OCI-LY1 (cell line): ENCODE measurements at regions not wholly inside any gene's neighbourhood (a gene's known extent, or its start where the extent isn't known, plus 50 kb on each side); places are given as distances from the start of the nearest gene placed in this dataset.

Experiments
- H2AFZ ChIP-seq: fragments of 200-600 bp; sonication (generic), shearing (Covaris generic); 2 replicates; pipeline ENCODE4 v1.6.0; 2014; ENCODE audit warnings: antibody characterized with exemption, mild to moderate bottlenecking, low read length
- H3F3A ChIP-seq: fragments of 200-600 bp; sonication (generic), shearing (Covaris generic); 2 replicates; pipeline ENCODE4 v1.6.0; 2014; ENCODE audit warnings: mild to moderate bottlenecking, antibody characterized with exemption, low read length, moderate library complexity; ENCODE audit not compliant: insufficient read depth
- H3K27ac ChIP-seq: fragments of 200-600 bp; sonication (generic); 2 replicates; pipeline ENCODE4 v1.5.1; 2014; ENCODE audit warnings: low read length, mixed run types, mild to moderate bottlenecking, low read depth; ENCODE audit not compliant: poor library complexity, severe bottlenecking
- H3K27me3 ChIP-seq: fragments of 200-600 bp; sonication (generic); 2 replicates; pipeline ENCODE4 v1.6.0; 2014; ENCODE audit warnings: antibody characterized with exemption, mild to moderate bottlenecking, low read length, moderate library complexity; ENCODE audit not compliant: insufficient read depth
- H3K36me3 ChIP-seq: fragments of 200-600 bp; sonication (generic); 2 replicates; pipeline ENCODE4 v1.6.1; 2014; ENCODE audit warnings: mild to moderate bottlenecking, antibody characterized with exemption, low read length, moderate library complexity, mixed read lengths; ENCODE audit not compliant: insufficient read depth
- H3K4me1 ChIP-seq: fragments of 200-600 bp; sonication (generic); 2 replicates; pipeline ENCODE4 v1.5.1; 2014; ENCODE audit warnings: mild to moderate bottlenecking, low read length, moderate library complexity; ENCODE audit not compliant: insufficient read depth, severe bottlenecking
- H3K4me2 ChIP-seq: fragments of 200-600 bp; sonication (generic), shearing (Covaris generic); 2 replicates; pipeline ENCODE4 v1.6.1; 2014; ENCODE audit warnings: low read length
- H3K4me3 ChIP-seq: fragments of 200-600 bp; sonication (generic); 2 replicates; pipeline ENCODE4 v1.5.1; 2014; ENCODE audit warnings: low read length, low read depth, mild to moderate bottlenecking, mixed read lengths; ENCODE audit not compliant: poor library complexity, severe bottlenecking
- H3K79me2 ChIP-seq: fragments of 200-600 bp; shearing (Covaris generic); 2 replicates; pipeline ENCODE4 v1.6.1; 2016; ENCODE audit warnings: mixed run types, low read length, mixed read lengths; ENCODE audit not compliant: insufficient read depth
- H3K9ac ChIP-seq: fragments of 200-600 bp; sonication (generic), shearing (Covaris generic); 2 replicates; pipeline ENCODE4 v1.6.1; 2014; ENCODE audit warnings: mild to moderate bottlenecking, low read length, mixed read lengths
- H3K9me2 ChIP-seq: fragments of 200-600 bp; sonication (generic), shearing (Covaris generic); 2 replicates; pipeline ENCODE4 v1.6.1; 2014; ENCODE audit warnings: low read depth, mild to moderate bottlenecking, low read length, mixed read lengths
- H3K9me3 ChIP-seq: fragments of 200-600 bp; shearing (Covaris generic); 2 replicates; pipeline ENCODE4 v1.6.1; 2014; ENCODE audit warnings: low read length, mixed read lengths
- H4K20me1 ChIP-seq: fragments of 200-600 bp; sonication (generic), shearing (Covaris generic); 2 replicates; pipeline ENCODE4 v1.6.0; 2016; ENCODE audit warnings: mild to moderate bottlenecking, low read length; ENCODE audit not compliant: insufficient read depth
- CTCF ChIP-seq: fragments of 200-600 bp; sonication (generic), shearing (Covaris generic); IDR thresholded peaks from 2 replicates; pipeline ENCODE4 v1.5.1; 2017; ENCODE audit warnings: mild to moderate bottlenecking, antibody characterized with exemption, low read length, moderate library complexity, mixed read lengths
- EZH2 ChIP-seq: fragments of 200-600 bp; sonication (generic), shearing (Covaris generic); IDR thresholded peaks from 2 replicates; pipeline ENCODE4 v1.8.0; 2017; ENCODE audit warnings: borderline replicate concordance, mixed run types, mild to moderate bottlenecking, antibody characterized with exemption, low read length, moderate library complexity, mixed read lengths

- TF ChIP-seq CTCF (no peak), EZH2 (no peak)
- Histone ChIP-seq H4K20me1 (no peaks in the 10 kb centered on the region), H3K4me1 (no peaks in the 10 kb centered on the region), H3F3A (no peaks in the 10 kb centered on the region), H3K27ac (no peak overlapping the region), H3K9ac (no peak overlapping the region), H3K9me3 (peaks cover 5% of the 10 kb centered on the region; the same call in 1 of the 2 replicates), H3K27me3 (peaks cover 6% of the 10 kb centered on the region; the same call in 1 of the 2 replicates), H3K36me3 (no peaks in the 10 kb centered on the region), H3K4me3 (no peak overlapping the region), H3K9me2 (no peaks in the 10 kb centered on the region), H2AFZ (no peak overlapping the region), H3K4me2 (no peak overlapping the region), H3K79me2 (no peaks in the 10 kb centered on the region)
Observed at GRCh38 chr14:104249089-104249488, 110.7 kb downstream of the KIF26A start.

DNA sequence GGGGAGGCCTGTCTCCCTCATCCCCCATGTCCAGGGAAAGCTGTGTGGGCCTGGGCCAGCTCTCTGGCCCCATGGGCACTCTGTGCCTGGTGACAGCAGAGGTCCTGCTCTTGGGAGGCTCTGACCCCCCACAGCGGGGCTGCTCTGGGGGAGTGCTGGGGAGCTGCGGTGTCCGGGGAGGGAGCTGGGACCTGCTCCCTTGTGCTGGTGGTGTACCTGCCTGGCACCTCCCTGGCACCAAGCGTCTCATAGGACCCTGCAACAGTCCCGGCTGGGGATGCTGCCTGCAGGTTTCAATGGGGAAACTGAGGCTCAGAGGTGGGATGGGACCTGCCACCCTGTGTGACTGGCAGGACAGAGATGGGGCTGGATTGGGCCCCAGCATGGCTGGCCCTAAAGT is 111.3 kb downstream of the KIF26A start:
- no peak overlapping the region for H2AFZ ChIP-seq
- no peak overlapping the region for H3K4me2 ChIP-seq
- no peaks in the 10 kb centered on the region for H3K9me2 ChIP-seq
- H4K20me1 ChIP-seq = no peaks in the 10 kb centered on the region
- no peak for TF ChIP-seq EZH2
- TF ChIP-seq CTCF = no peak
- no peak overlapping the region for H3K4me3 ChIP-seq
- H3K27me3 ChIP-seq = peaks cover under 1% of the 10 kb centered on the region; the same call in 1 of the 2 replicates
- H3K36me3 ChIP-seq = no peaks in the 10 kb centered on the region
- H3K9ac ChIP-seq = no peak overlapping the region
- H3K27ac ChIP-seq = no peak overlapping the region
- peaks cover 5% of the 10 kb centered on the region; the same call in 1 of the 2 replicates for H3K9me3 ChIP-seq
- H3K4me1 ChIP-seq = no peaks in the 10 kb centered on the region
- H3K79me2 ChIP-seq = no peaks in the 10 kb centered on the region
- H3F3A ChIP-seq = no peaks in the 10 kb centered on the region

DNA sequence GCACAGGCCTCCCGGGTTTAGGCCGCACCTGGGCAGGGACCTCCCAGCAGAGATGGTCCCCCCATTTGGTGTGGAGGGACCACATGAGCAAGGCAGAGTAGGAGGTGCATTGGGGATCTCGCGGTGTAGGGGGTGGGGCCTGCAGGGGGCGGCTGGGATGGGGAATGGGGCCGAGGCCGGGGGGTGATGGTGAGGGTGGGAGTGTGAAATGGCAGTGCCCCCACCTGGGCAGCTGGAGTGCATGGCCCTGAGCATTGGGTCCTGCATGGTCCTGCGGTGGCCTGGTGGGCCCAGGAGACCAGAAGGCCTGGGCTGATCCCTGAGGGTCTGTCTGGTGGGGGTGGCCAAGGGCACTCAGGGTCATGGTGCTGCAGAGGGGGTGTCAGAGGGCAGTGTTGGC is 111.8 kb downstream of the KIF26A start:
- Histone ChIP-seq H3K9me2 (no peaks in the 10 kb centered on the region), H3K9ac (no peak overlapping the region), H4K20me1 (no peaks in the 10 kb centered on the region), H3K27ac (no peak overlapping the region), H3K27me3 (no peaks in the 10 kb centered on the region; the same call in 1 of the 2 replicates), H3K36me3 (no peaks in the 10 kb centered on the region), H3K4me2 (no peak overlapping the region), H2AFZ (no peak overlapping the region), H3F3A (no peaks in the 10 kb centered on the region), H3K4me1 (no peaks in the 10 kb centered on the region), H3K79me2 (no peaks in the 10 kb centered on the region), H3K4me3 (no peak overlapping the region), H3K9me3 (peaks cover 5% of the 10 kb centered on the region; the same call in 1 of the 2 replicates)
- TF ChIP-seq CTCF = no peak
- TF ChIP-seq EZH2 = no peak
